ENCODE measurements at regions not wholly inside any gene's neighbourhood (a gene's known extent, or its start where the extent isn't known, plus 50 kb on each side); places are given as distances from the start of the nearest gene placed in this dataset.

GRCh38 chr10:121405549-121405948 is 192.7 kb downstream of the FGFR2 start:
- DNase-seq: no peak

- DNase-seq: no peak
Observed at GRCh38 chr10:121405953-121406352, 192.3 kb downstream of the FGFR2 start.

GRCh38 chr10:121406823-121407545 is 191.3 kb downstream of the FGFR2 start:
- DNase-seq: no peak

- DNase-seq: no peak
Observed at GRCh38 chr10:121409466-121410104, 188.7 kb downstream of the FGFR2 start.

GRCh38 chr10:121411004-121411403 is 187.2 kb downstream of the FGFR2 start:
- DNase-seq: no peak

GRCh38 chr10:121413951-121414350 is 184.3 kb downstream of the FGFR2 start:
- no peak for DNase-seq

- no peak for DNase-seq
Observed at GRCh38 chr10:121414366-121415062, 183.7 kb downstream of the FGFR2 start.

GRCh38 chr10:121415063-121415399 is 183.2 kb downstream of the FGFR2 start:
- no peak for DNase-seq

GRCh38 chr10:121416071-121416470 is 182.2 kb downstream of the FGFR2 start:
- no peak for DNase-seq

GRCh38 chr10:121417298-121417697 is 180.9 kb downstream of the FGFR2 start:
- DNase-seq: no peak

- no peak for DNase-seq
Observed at GRCh38 chr10:121418126-121418777, 180.0 kb downstream of the FGFR2 start.

GRCh38 chr10:121420006-121420405 is 178.2 kb downstream of the FGFR2 start:
- no peak for DNase-seq

- no peak for DNase-seq
Observed at GRCh38 chr10:121422096-121422495, 176.1 kb downstream of the FGFR2 start.

- no peak for DNase-seq
Observed at GRCh38 chr10:121425623-121426022, 172.6 kb downstream of the FGFR2 start.

GRCh38 chr10:121426307-121426706 is 171.9 kb downstream of the FGFR2 start:
- no peak for DNase-seq
